ENCODE measurements at regions not wholly inside any gene's neighbourhood (a gene's known extent, or its start where the extent isn't known, plus 50 kb on each side); places are given as distances from the start of the nearest gene placed in this dataset.

- no peak overlapping the region for H3K4me3 ChIP-seq
- intact Hi-C loops (cut with DNase I): no loop called here
- TF ChIP-seq, protein P1, sequence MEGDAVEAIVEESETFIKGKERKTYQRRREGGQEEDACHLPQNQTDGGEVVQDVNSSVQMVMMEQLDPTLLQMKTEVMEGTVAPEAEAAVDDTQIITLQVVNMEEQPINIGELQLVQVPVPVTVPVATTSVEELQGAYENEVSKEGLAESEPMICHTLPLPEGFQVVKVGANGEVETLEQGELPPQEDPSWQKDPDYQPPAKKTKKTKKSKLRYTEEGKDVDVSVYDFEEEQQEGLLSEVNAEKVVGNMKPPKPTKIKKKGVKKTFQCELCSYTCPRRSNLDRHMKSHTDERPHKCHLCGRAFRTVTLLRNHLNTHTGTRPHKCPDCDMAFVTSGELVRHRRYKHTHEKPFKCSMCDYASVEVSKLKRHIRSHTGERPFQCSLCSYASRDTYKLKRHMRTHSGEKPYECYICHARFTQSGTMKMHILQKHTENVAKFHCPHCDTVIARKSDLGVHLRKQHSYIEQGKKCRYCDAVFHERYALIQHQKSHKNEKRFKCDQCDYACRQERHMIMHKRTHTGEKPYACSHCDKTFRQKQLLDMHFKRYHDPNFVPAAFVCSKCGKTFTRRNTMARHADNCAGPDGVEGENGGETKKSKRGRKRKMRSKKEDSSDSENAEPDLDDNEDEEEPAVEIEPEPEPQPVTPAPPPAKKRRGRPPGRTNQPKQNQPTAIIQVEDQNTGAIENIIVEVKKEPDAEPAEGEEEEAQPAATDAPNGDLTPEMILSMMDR (IDR thresholded peaks at IDR 0.05): no peak
These were observed 84.0 kb upstream of the CD99 start for GRCh38 chrX:2607113-2607512.

DNA sequence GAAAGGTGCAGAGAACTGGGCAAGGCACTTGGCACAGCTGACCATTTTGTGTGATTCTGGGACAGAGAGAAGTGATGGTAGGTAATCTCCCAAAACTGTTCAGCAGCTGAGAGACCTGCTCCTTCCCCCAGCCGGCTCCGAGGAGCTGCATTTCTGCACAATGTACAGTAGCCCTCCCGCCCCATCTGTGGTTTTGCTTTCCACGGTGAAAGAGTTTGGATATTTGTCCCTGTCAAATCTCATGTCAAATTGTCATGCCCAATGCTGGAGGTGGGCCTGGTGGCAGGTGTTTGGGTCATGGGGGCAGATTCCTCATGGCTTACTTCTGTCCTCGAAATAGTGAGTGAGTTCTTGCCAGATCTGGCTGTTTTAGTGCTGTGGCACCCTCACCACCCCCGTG is 90.5 kb upstream of the CD99 start:
- DNase-seq (no peak), ATAC-seq (no peak)
- peaks cover 14% of the 10 kb centered on the region for H3K36me3 ChIP-seq
- H3K27ac ChIP-seq: no peak overlapping the region
- no peaks in the 10 kb centered on the region for H3K4me1 ChIP-seq
- no peaks in the 10 kb centered on the region for H3K27me3 ChIP-seq
- intact Hi-C loops (cut with DNase I): no loop called here
- H3K9me3 ChIP-seq: no peaks in the 10 kb centered on the region
- TF ChIP-seq, protein P1 (IDR thresholded peaks at IDR 0.05): no peak
- H3K4me3 ChIP-seq: no peak overlapping the region

More at GRCh38 chrX:2607113-2607512, 84.0 kb upstream of the CD99 start:
- DNase-seq (no peak), ATAC-seq (no peak)
- H3K36me3 ChIP-seq: no peaks in the 10 kb centered on the region
- no peaks in the 10 kb centered on the region for H3K9me3 ChIP-seq
- peaks cover 22% of the 10 kb centered on the region for H3K4me1 ChIP-seq
- no peak overlapping the region for H3K27ac ChIP-seq
- H3K27me3 ChIP-seq: no peaks in the 10 kb centered on the region

DNA sequence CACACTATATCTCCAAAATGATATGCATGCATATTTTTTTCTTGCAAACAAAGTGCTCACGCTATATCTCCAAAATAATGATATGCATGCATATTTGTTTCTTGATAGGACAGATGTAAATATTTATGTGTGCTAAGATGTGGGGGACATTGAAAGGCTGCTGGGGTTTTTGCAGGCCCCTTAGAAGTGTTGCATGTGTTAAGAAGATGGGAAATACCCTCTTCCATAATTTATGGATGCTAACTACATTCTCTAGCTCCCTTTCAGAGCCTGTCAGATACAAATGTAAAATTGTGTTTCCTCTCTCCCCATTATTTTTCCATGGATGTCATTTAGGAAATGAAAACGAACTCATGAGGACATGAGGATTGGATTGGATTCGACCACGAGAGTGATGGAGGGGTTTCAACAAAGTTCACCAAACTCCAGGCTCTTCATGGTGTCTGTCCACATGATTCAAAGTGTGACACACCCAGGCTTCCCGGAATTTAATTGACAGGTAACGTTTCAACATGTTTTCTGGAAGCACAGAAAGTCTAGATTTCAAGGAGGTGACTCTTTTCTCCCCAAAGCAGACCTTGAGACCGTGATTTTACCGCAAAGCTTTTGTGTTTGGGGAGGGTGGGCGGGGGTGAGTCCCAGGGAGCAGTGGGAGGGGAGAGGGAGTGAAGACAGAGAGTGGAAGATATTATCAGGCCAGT is 94.4 kb upstream of the CD99 start:
- no peaks in the 10 kb centered on the region for H3K4me1 ChIP-seq
- no peaks in the 10 kb centered on the region for H3K9me3 ChIP-seq
- ATAC-seq (no peak), DNase-seq (no peak)
- H3K27me3 ChIP-seq: no peaks in the 10 kb centered on the region
- intact Hi-C loops (cut with DNase I): loop anchor here (10.0 kb wide), 1 partner anchor 932 kb away; no protein-coding TSS in a partner anchor
- peaks cover 11% of the 10 kb centered on the region for H3K36me3 ChIP-seq
- no peak overlapping the region for H3K4me3 ChIP-seq
- TF ChIP-seq, protein P1 (IDR thresholded peaks at IDR 0.05): no peak
- no peak overlapping the region for H3K27ac ChIP-seq

GRCh38 chrX:2596045-2596444 is 95.0 kb upstream of the CD99 start:
- no peak overlapping the region for H3K27ac ChIP-seq
- no peaks in the 10 kb centered on the region for H3K27me3 ChIP-seq
- no peak overlapping the region for H3K4me3 ChIP-seq
- DNase-seq (no peak), ATAC-seq (no peak)
- H3K4me1 ChIP-seq: no peaks in the 10 kb centered on the region
- intact Hi-C loops (cut with DNase I): loop anchor here (10.0 kb wide), 1 partner anchor 931 kb away; no protein-coding TSS in a partner anchor
- TF ChIP-seq, protein P1 (IDR thresholded peaks at IDR 0.05): no peak
- H3K9me3 ChIP-seq: no peaks in the 10 kb centered on the region
- peaks cover 5% of the 10 kb centered on the region for H3K36me3 ChIP-seq

DNA sequence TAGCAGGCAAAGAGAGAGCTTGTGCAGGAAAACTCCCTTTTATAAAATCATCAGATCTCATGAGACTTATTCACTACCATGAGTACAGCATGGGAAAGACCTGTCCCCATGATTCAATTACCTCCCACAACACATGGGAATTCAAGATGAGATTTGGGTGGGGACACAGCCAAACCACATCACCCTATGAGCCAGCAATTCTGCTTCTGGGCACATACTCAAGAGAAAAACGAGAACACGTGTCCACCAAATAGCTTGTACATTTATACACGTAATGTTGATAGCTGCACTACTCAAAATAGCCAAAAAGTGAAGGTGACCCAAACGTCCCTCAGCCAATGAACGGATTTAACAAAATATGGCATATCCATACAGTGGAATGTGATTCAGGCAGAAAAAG is 94.5 kb upstream of the DHRSX start:
- TF ChIP-seq, protein P1 (IDR thresholded peaks at IDR 0.05): no peak
- no peaks in the 10 kb centered on the region for H3K27me3 ChIP-seq
- ATAC-seq (no peak), DNase-seq (no peak)
- no peak overlapping the region for H3K4me3 ChIP-seq
- intact Hi-C loops (cut with DNase I): loop anchor here (10.0 kb wide), 1 partner anchor 930 kb away; no protein-coding TSS in a partner anchor
- H3K27ac ChIP-seq: no peak overlapping the region
- no peaks in the 10 kb centered on the region for H3K36me3 ChIP-seq
- no peaks in the 10 kb centered on the region for H3K4me1 ChIP-seq
- H3K9me3 ChIP-seq: no peaks in the 10 kb centered on the region

Data from upper lobe of right lung (tissue), 1 donor.